Neural progenitor cell (in vitro differentiated cells): ENCODE measurements at regions not wholly inside any gene's neighbourhood (a gene's known extent, or its start where the extent isn't known, plus 50 kb on each side); places are given as distances from the start of the nearest gene placed in this dataset.
A peak's percentile ranks its signal among the peaks of the same experiment; 100 is the strongest.

ENCODE experiments used
- DNase-seq: peaks from one replicate; pipeline ENCODE4 v3.0.0-alpha.2; 2016; ENCODE audit warnings: low spot score
- H2AFZ ChIP-seq: fragments of 200-600 bp; sonication (generic); replicated peaks from 2 replicates; pipeline ENCODE4 v1.6.1; 2016; ENCODE audit warnings: antibody characterized with exemption
- H3F3A ChIP-seq: fragments of 200-600 bp; sonication (generic); 2 replicates; pipeline ENCODE4 v1.6.1; 2016; ENCODE audit warnings: antibody characterized with exemption, low read depth
- H3K27ac ChIP-seq: fragments of 200-600 bp; sonication (generic); 2 replicates; pipeline ENCODE4 v1.5.1; 2016; ENCODE audit warnings: mild to moderate bottlenecking
- H3K27me3 ChIP-seq: fragments of 200-600 bp; sonication (generic); 2 replicates; pipeline ENCODE4 v1.6.1; 2016; ENCODE audit warnings: mild to moderate bottlenecking, moderate library complexity
- H3K36me3 ChIP-seq: fragments of 200-600 bp; sonication (generic); 2 replicates; pipeline ENCODE4 v1.5.1; 2016
- H3K4me1 ChIP-seq: fragments of 200-600 bp; sonication (generic); 2 replicates; pipeline ENCODE4 v1.6.1; 2016; ENCODE audit warnings: mixed run types
- H3K4me2 ChIP-seq: fragments of 200-600 bp; sonication (generic); 2 replicates; pipeline ENCODE4 v1.6.1; 2016
- H3K4me3 ChIP-seq: fragments of 200-600 bp; sonication (generic); 2 replicates; pipeline ENCODE4 v1.5.1; 2016
- H3K79me2 ChIP-seq: fragments of 200-600 bp; sonication (generic); 2 replicates; pipeline ENCODE4 v1.6.1; 2016; ENCODE audit warnings: low read depth
- H3K9ac ChIP-seq: fragments of 200-600 bp; sonication (generic); 2 replicates; pipeline ENCODE4 v1.6.1; 2016
- H3K9me3 ChIP-seq: fragments of 200-600 bp; sonication (generic); 2 replicates; pipeline ENCODE4 v1.5.1; 2016; ENCODE audit warnings: low read depth
- H4K20me1 ChIP-seq: fragments of 200-600 bp; sonication (generic); 2 replicates; pipeline ENCODE4 v1.6.1; 2016; ENCODE audit warnings: low read depth
- H3K27ac Mint-ChIP-seq: 3 replicates; pipeline ENCODE4 v1.8.0; 2021; ENCODE audit warnings: mixed read lengths
- H3K27me3 Mint-ChIP-seq: 2 replicates; pipeline ENCODE4 v1.8.0; 2022; ENCODE audit warnings: low read depth, mild to moderate bottlenecking, inconsistent platforms, moderate library complexity, mixed read lengths; ENCODE audit not compliant: insufficient read depth
- H3K36me3 Mint-ChIP-seq: 3 replicates; pipeline ENCODE4 v1.8.0; 2021; ENCODE audit warnings: mixed read lengths
- H3K4me1 Mint-ChIP-seq: 3 replicates; pipeline ENCODE4 v1.8.0; 2021; ENCODE audit warnings: mixed read lengths
- H3K4me3 Mint-ChIP-seq: 3 replicates; pipeline ENCODE4 v1.8.0; 2021; ENCODE audit warnings: mild to moderate bottlenecking, moderate library complexity, mixed read lengths
- H3K9me3 Mint-ChIP-seq: 3 replicates; pipeline ENCODE4 v1.8.0; 2020; ENCODE audit warnings: mixed read lengths
- EZH2 ChIP-seq: fragments of 200-600 bp; sonication (generic); IDR thresholded peaks from 2 replicates; pipeline ENCODE4 v1.6.1; 2017; ENCODE audit warnings: antibody characterized with exemption, mild to moderate bottlenecking, moderate library complexity
- EZH2phosphoT487 ChIP-seq: fragments of 200-600 bp; sonication (generic); IDR thresholded peaks from 2 replicates; pipeline ENCODE4 v1.6.1; 2017; ENCODE audit warnings: antibody characterized with exemption
- TF ChIP-seq, protein P1 (sequence below): fragments of 200-600 bp; sonication (generic); IDR thresholded peaks from 2 replicates; pipeline ENCODE4 v1.5.1; 2017; ENCODE audit warnings: antibody characterized with exemption, mild to moderate bottlenecking

DNA sequence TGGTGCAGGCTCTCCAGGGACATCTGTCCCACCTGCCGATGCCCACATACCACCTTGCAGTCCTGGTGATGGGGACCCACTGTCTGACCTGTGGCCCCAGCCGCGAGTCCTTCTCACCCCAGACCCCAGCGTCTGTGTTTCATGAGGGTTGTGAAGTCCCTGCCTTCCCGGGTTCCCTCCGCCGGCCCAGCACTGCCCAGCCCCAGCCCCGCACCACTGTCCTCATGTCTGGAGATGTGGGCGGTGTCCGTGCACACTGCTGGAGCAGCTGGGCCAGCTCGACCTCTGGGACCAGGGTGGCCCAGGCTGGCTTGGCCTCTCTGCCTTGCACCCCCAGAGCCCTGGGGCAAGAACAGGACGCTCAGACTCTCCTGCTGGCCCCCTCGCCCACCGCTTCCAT, 199.5 kb upstream of the CIBAR2 start:
- H2AFZ ChIP-seq, result no peak overlapping the region
- Mint-ChIP-seq H3K4me3 (no peak overlapping the region), H3K9me3 (no peaks in the 10 kb centered on the region), H3K4me1 (peaks cover 78% of the 10 kb centered on the region), H3K27ac (no peak overlapping the region), H3K27me3 (peaks cover 19% of the 10 kb centered on the region), H3K36me3 (no peaks in the 10 kb centered on the region)
- TF ChIP-seq EZH2 (no peak), EZH2phosphoT487 (no peak)
- TF ChIP-seq, protein P1, sequence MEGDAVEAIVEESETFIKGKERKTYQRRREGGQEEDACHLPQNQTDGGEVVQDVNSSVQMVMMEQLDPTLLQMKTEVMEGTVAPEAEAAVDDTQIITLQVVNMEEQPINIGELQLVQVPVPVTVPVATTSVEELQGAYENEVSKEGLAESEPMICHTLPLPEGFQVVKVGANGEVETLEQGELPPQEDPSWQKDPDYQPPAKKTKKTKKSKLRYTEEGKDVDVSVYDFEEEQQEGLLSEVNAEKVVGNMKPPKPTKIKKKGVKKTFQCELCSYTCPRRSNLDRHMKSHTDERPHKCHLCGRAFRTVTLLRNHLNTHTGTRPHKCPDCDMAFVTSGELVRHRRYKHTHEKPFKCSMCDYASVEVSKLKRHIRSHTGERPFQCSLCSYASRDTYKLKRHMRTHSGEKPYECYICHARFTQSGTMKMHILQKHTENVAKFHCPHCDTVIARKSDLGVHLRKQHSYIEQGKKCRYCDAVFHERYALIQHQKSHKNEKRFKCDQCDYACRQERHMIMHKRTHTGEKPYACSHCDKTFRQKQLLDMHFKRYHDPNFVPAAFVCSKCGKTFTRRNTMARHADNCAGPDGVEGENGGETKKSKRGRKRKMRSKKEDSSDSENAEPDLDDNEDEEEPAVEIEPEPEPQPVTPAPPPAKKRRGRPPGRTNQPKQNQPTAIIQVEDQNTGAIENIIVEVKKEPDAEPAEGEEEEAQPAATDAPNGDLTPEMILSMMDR, result no peak
- no peak overlapping the region for H3K9ac ChIP-seq
- H3K27ac ChIP-seq, result no peak overlapping the region
- H3K27me3 ChIP-seq, result peaks cover 20% of the 10 kb centered on the region
- no peaks in the 10 kb centered on the region for H3K79me2 ChIP-seq
- H3K4me2 ChIP-seq, result peak overlapping the region; percentile 62
- H3F3A ChIP-seq, result peaks cover 16% of the 10 kb centered on the region
- peaks cover 17% of the 10 kb centered on the region for H4K20me1 ChIP-seq
- DNase-seq, result no peak
- no peak overlapping the region for H3K4me3 ChIP-seq
- peaks cover 48% of the 10 kb centered on the region for H3K4me1 ChIP-seq
- no peaks in the 10 kb centered on the region for H3K9me3 ChIP-seq
- H3K36me3 ChIP-seq, result no peaks in the 10 kb centered on the region

DNA sequence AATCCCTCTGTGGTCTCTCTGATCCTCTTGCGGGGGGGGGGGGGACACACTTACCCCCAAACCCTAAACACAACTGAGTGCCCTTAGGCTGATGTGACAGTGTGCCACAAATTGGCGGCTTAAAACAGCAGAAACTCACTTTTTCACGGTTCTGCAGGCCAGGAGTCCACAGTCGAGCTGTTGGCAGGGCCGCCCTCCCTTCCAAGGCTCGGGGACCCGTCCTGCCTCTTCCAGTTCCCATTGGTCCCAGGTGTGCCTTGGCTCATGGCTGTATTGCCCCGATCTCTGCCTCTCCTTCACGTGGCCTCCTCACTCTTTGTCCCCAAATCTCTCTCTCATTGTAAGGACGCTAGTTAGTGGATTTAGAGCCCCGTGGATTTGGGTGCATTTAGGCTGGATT, 199.9 kb upstream of the CIBAR2 start:
- H3K36me3 ChIP-seq, result no peaks in the 10 kb centered on the region
- H3K27ac ChIP-seq, result no peak overlapping the region
- H3K4me3 ChIP-seq, result no peak overlapping the region
- H3K79me2 ChIP-seq, result no peaks in the 10 kb centered on the region
- Mint-ChIP-seq H3K27ac (no peak overlapping the region), H3K4me1 (peaks cover 79% of the 10 kb centered on the region), H3K36me3 (no peaks in the 10 kb centered on the region), H3K9me3 (no peaks in the 10 kb centered on the region), H3K27me3 (peaks cover 18% of the 10 kb centered on the region), H3K4me3 (peak overlapping the region; percentile 41)
- H4K20me1 ChIP-seq, result peaks cover 17% of the 10 kb centered on the region
- peak overlapping the region; percentile 62 for H3K4me2 ChIP-seq
- DNase-seq, result no peak
- peaks cover 48% of the 10 kb centered on the region for H3K4me1 ChIP-seq
- peaks cover 16% of the 10 kb centered on the region for H3F3A ChIP-seq
- H2AFZ ChIP-seq, result no peak overlapping the region
- no peaks in the 10 kb centered on the region for H3K9me3 ChIP-seq
- peaks cover 20% of the 10 kb centered on the region for H3K27me3 ChIP-seq
- H3K9ac ChIP-seq, result no peak overlapping the region
- TF ChIP-seq EZH2, result no peak
- TF ChIP-seq EZH2phosphoT487, result no peak
- TF ChIP-seq, protein P1, result no peak

DNA sequence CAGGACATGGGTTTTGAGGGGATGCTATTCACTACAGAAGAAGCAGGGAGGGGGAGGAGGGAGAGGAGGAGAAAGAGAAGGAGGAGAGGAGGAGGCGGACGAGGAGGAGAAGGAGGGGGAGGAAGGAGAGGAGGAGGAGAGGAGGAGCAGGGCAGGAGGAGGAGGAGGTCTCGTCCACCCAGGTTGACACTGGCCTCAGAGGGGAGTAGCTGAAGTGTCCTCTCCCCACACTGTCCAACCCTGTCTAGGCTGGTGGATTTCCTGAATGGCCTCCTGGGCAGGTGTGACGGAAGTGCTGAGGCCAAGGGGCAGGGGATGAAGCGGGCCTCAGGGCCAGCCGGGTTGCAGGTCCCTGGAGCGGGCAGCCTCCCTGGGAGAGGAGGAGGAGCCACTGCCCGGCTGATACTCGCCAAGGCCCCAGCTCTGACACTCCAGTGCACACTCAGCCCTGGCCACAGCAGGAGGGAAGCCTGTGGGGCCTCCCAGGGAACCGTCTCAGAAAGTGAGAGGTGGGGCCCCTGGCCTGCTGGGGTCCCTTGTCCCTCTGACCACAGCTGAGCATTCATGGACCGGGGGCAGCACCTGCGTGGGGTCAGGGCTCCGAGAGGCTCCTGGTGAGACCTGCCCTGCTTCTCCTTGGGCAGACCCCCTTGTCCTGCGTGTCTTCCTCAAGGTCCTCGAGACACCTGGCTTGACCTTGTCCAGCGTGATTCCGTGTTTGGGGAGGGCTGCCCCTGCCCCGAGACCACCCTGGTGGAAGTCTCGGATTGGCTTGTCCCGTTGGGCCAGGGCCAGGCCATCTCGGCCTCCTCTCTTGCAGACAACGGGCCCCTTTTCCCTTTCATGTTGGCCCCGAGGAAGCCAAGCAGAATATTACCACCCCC, 200.6 kb upstream of the CIBAR2 start:
- peaks cover 48% of the 10 kb centered on the region for H3K4me1 ChIP-seq
- peak overlapping the region; percentile 62 for H3K4me2 ChIP-seq
- peaks cover 16% of the 10 kb centered on the region for H3F3A ChIP-seq
- Mint-ChIP-seq H3K27ac (no peak overlapping the region), H3K4me3 (peak overlapping the region; percentile 41), H3K36me3 (no peaks in the 10 kb centered on the region), H3K9me3 (no peaks in the 10 kb centered on the region), H3K4me1 (peaks cover 77% of the 10 kb centered on the region), H3K27me3 (peaks cover 12% of the 10 kb centered on the region)
- peak; percentile 57 for DNase-seq
- peaks cover 20% of the 10 kb centered on the region for H3K27me3 ChIP-seq
- no peaks in the 10 kb centered on the region for H3K9me3 ChIP-seq
- TF ChIP-seq EZH2phosphoT487 (no peak), EZH2 (no peak)
- TF ChIP-seq, protein P1, result no peak
- H4K20me1 ChIP-seq, result peaks cover 17% of the 10 kb centered on the region
- H3K36me3 ChIP-seq, result no peaks in the 10 kb centered on the region
- H3K79me2 ChIP-seq, result no peaks in the 10 kb centered on the region
- no peak overlapping the region for H3K4me3 ChIP-seq
- no peak overlapping the region for H2AFZ ChIP-seq
- no peak overlapping the region for H3K9ac ChIP-seq
- H3K27ac ChIP-seq, result no peak overlapping the region
